GM10266 (cell line): ENCODE measurements at regions not wholly inside any gene's neighbourhood (a gene's known extent, or its start where the extent isn't known, plus 50 kb on each side); places are given as distances from the start of the nearest gene placed in this dataset.

Source experiments
- DNase-seq: peaks from one replicate; pipeline ENCODE4 v3.0.0; 2012; ENCODE audit errors: extremely low spot score
- TF ChIP-seq, protein P1 (sequence below): IDR thresholded peaks from 2 replicates; pipeline ENCODE4 v1.5.1; 2012; ENCODE audit warnings: mild to moderate bottlenecking, low read depth; ENCODE audit not compliant: control insufficient read depth, insufficient read depth; ENCODE audit errors: missing control alignments

- DNase-seq, result peak; percentile 82
These were observed 1335.9 kb downstream of the TBC1D22A start for GRCh38 chr22:48098243-48098920.

GRCh38 chr22:48097723-48098122, 1335.3 kb downstream of the TBC1D22A start:
- TF ChIP-seq, protein P1, sequence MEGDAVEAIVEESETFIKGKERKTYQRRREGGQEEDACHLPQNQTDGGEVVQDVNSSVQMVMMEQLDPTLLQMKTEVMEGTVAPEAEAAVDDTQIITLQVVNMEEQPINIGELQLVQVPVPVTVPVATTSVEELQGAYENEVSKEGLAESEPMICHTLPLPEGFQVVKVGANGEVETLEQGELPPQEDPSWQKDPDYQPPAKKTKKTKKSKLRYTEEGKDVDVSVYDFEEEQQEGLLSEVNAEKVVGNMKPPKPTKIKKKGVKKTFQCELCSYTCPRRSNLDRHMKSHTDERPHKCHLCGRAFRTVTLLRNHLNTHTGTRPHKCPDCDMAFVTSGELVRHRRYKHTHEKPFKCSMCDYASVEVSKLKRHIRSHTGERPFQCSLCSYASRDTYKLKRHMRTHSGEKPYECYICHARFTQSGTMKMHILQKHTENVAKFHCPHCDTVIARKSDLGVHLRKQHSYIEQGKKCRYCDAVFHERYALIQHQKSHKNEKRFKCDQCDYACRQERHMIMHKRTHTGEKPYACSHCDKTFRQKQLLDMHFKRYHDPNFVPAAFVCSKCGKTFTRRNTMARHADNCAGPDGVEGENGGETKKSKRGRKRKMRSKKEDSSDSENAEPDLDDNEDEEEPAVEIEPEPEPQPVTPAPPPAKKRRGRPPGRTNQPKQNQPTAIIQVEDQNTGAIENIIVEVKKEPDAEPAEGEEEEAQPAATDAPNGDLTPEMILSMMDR, result no peak
- DNase-seq, result no peak

More at GRCh38 chr22:48098243-48098920, 1335.9 kb downstream of the TBC1D22A start:
- TF ChIP-seq, protein P1, result no peak

DNA sequence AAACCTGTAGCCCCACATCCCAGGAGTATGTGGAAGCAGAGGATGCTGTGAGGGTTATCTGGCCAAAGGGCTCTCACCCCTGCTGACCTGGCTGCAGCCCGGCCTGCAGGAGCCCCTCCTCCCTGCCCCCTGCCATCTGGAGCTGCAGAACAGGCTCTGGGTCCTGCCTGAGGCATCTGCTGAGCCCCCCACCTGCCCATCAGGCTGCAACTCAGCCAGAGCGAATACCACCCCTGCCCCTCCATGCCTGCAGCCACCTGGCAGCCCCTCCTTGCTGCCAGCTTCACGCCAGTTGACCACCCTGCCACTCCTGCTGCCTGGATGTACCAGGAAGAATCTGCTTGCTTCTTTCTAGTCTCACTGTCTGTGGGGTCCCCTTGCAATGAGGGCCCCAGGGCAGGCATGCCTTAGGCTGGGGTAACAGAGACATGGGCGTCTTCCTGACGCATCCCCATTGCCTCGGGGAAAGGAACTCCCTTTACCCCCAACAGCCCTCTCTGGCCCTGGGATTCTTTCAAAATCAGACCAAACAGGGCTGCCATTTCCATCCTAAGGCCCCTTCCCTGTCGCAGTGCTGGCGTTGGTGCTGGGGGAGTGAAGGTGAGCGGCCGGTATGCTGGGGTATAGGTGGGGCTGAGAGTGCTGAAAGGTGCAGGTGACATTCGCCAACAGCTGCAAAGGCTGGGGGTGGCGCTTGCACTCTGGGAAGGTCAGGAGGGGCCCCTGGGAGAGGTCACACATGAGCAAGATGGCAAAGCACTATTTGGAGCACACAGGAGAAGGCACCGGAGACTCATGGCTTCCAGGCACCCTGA, 1334.6 kb downstream of the TBC1D22A start:
- no peak for DNase-seq
- TF ChIP-seq, protein P1, result no peak

DNA sequence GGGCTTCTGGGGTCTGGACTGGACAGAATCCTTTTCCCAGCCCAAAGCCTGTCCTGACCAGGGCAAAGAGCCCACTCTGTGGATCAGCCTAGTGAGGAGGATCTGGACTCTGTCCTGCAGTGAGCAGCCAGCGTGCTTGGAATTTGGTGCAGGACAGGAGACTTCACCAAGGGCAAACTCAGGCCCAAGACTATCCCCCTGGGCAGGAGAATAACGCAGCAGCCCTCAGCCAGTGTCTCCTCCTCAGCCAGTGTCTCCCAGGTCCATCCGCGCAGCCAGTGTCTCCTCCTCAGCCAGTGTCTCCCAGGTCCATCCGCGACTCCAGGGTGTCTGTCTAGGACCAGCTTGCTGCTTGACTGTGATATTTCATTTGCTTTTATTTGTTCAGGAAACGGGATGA, 1334.0 kb downstream of the TBC1D22A start:
- TF ChIP-seq, protein P1, result no peak

GRCh38 chr22:48093981-48094380, 1331.5 kb downstream of the TBC1D22A start:
- DNase-seq, result no peak
- TF ChIP-seq, protein P1, result no peak

More for the DNA sequence above, 1334.0 kb downstream of the TBC1D22A start:
- DNase-seq, result no peak

- TF ChIP-seq, protein P1, result no peak
- DNase-seq, result no peak
These were observed 1330.4 kb downstream of the TBC1D22A start for GRCh38 chr22:48092866-48093265.

GRCh38 chr22:48091656-48092223, 1329.3 kb downstream of the TBC1D22A start:
- TF ChIP-seq, protein P1, result no peak
- DNase-seq, result no peak
